ENCODE measurements at regions not wholly inside any gene's neighbourhood (a gene's known extent, or its start where the extent isn't known, plus 50 kb on each side); places are given as distances from the start of the nearest gene placed in this dataset.

- Histone ChIP-seq H3K27me3 (no peaks in the 10 kb centered on the region), H3K9me3 (ENCODE audit: low read depth) (no peaks in the 10 kb centered on the region), H3K4me2 (no peak overlapping the region), H2AFZ (no peak overlapping the region), H3K4me3 (no peak overlapping the region), H3K4me1 (ENCODE audit: insufficient read depth) (no peaks in the 10 kb centered on the region), H3K27ac (no peak overlapping the region), H3K9me2 (replicated peaks; ENCODE audit: insufficient read depth) (no peaks in the 10 kb centered on the region), H4K20me1 (ENCODE audit: insufficient read depth, poor library complexity, severe bottlenecking) (no peaks in the 10 kb centered on the region), H3K79me2 (no peaks in the 10 kb centered on the region), H3K36me3 (replicated peaks; ENCODE audit: insufficient read depth, low read depth) (no peaks in the 10 kb centered on the region)
- no peak for DNase-seq (ENCODE audit: low spot score)
- no peak for TF ChIP-seq EZH2 (IDR thresholded peaks at IDR 0.05; ENCODE audit: borderline replicate concordance)
- no peak for TF ChIP-seq EZH2phosphoT487 (IDR thresholded peaks at IDR 0.05; ENCODE audit: low read depth, severe bottlenecking, unreplicated experiment)
- no peak for TF ChIP-seq CTCF (IDR thresholded peaks at IDR 0.05; ENCODE audit: poor library complexity)
- WGBS (ENCODE audit: low lambda C conversion rate, missing lambda C conversion rate), result 80% methylated on average over 5 of the region's 5 CpGs
These were observed 140.2 kb upstream of the TIAM1 start for GRCh38 chr21:31484219-31484618.

GRCh38 chr21:31483146-31483545 is 139.1 kb upstream of the TIAM1 start:
- Histone ChIP-seq H3K4me3 (no peak overlapping the region), H3K27me3 (no peaks in the 10 kb centered on the region), H3K4me1 (ENCODE audit: insufficient read depth) (no peaks in the 10 kb centered on the region), H3K9me3 (ENCODE audit: low read depth) (no peaks in the 10 kb centered on the region), H3K79me2 (no peaks in the 10 kb centered on the region), H3K9me2 (replicated peaks; ENCODE audit: insufficient read depth) (no peaks in the 10 kb centered on the region), H3K27ac (no peak overlapping the region), H2AFZ (no peak overlapping the region), H4K20me1 (ENCODE audit: insufficient read depth, poor library complexity, severe bottlenecking) (no peaks in the 10 kb centered on the region), H3K4me2 (no peak overlapping the region), H3K36me3 (replicated peaks; ENCODE audit: insufficient read depth, low read depth) (no peaks in the 10 kb centered on the region)
- 86% methylated on average over 4 of the region's 4 CpGs for WGBS (ENCODE audit: low lambda C conversion rate, missing lambda C conversion rate)
- TF ChIP-seq EZH2 (IDR thresholded peaks at IDR 0.05; ENCODE audit: borderline replicate concordance) (no peak), EZH2phosphoT487 (IDR thresholded peaks at IDR 0.05; ENCODE audit: low read depth, severe bottlenecking, unreplicated experiment) (no peak), CTCF (IDR thresholded peaks at IDR 0.05; ENCODE audit: poor library complexity) (no peak)
- DNase-seq (ENCODE audit: low spot score), result no peak

- no peaks in the 10 kb centered on the region for H3K36me3 ChIP-seq (replicated peaks; ENCODE audit: insufficient read depth, low read depth)
- no peaks in the 10 kb centered on the region for H4K20me1 ChIP-seq (ENCODE audit: insufficient read depth, poor library complexity, severe bottlenecking)
- H3K4me3 ChIP-seq, result no peak overlapping the region
- no peaks in the 10 kb centered on the region for H3K27me3 ChIP-seq
- no peak for TF ChIP-seq EZH2phosphoT487 (IDR thresholded peaks at IDR 0.05; ENCODE audit: low read depth, severe bottlenecking, unreplicated experiment)
- no peak for TF ChIP-seq CTCF (IDR thresholded peaks at IDR 0.05; ENCODE audit: poor library complexity)
- no peak for TF ChIP-seq EZH2 (IDR thresholded peaks at IDR 0.05; ENCODE audit: borderline replicate concordance)
- no peaks in the 10 kb centered on the region for H3K9me2 ChIP-seq (replicated peaks; ENCODE audit: insufficient read depth)
- H3K9me3 ChIP-seq (ENCODE audit: low read depth), result no peaks in the 10 kb centered on the region
- no peaks in the 10 kb centered on the region for H3K79me2 ChIP-seq
- H2AFZ ChIP-seq, result no peak overlapping the region
- no peak for DNase-seq (ENCODE audit: low spot score)
- H3K4me2 ChIP-seq, result no peak overlapping the region
- no peak overlapping the region for H3K27ac ChIP-seq
- no peaks in the 10 kb centered on the region for H3K4me1 ChIP-seq (ENCODE audit: insufficient read depth)
- 97% methylated on average over 5 of the region's 5 CpGs for WGBS (ENCODE audit: low lambda C conversion rate, missing lambda C conversion rate)
These were observed 138.4 kb upstream of the TIAM1 start for GRCh38 chr21:31482460-31482859.

- Histone ChIP-seq H3K9me3 (ENCODE audit: low read depth) (no peaks in the 10 kb centered on the region), H3K36me3 (replicated peaks; ENCODE audit: insufficient read depth, low read depth) (no peaks in the 10 kb centered on the region), H4K20me1 (ENCODE audit: insufficient read depth, poor library complexity, severe bottlenecking) (no peaks in the 10 kb centered on the region), H3K4me2 (no peak overlapping the region), H3K79me2 (no peaks in the 10 kb centered on the region), H3K27ac (no peak overlapping the region), H2AFZ (no peak overlapping the region), H3K9me2 (replicated peaks; ENCODE audit: insufficient read depth) (no peaks in the 10 kb centered on the region), H3K27me3 (no peaks in the 10 kb centered on the region), H3K4me1 (ENCODE audit: insufficient read depth) (no peaks in the 10 kb centered on the region), H3K4me3 (no peak overlapping the region)
- TF ChIP-seq EZH2 (IDR thresholded peaks at IDR 0.05; ENCODE audit: borderline replicate concordance) (no peak), CTCF (IDR thresholded peaks at IDR 0.05; ENCODE audit: poor library complexity) (no peak), EZH2phosphoT487 (IDR thresholded peaks at IDR 0.05; ENCODE audit: low read depth, severe bottlenecking, unreplicated experiment) (no peak)
- 94% methylated on average over 1 of the region's 1 CpG for WGBS (ENCODE audit: low lambda C conversion rate, missing lambda C conversion rate)
- no peak for DNase-seq (ENCODE audit: low spot score)
These were observed 136.2 kb upstream of the TIAM1 start for GRCh38 chr21:31480228-31480627.

Measured in hepatocyte (in vitro differentiated cells).